ENCODE measurements at regions not wholly inside any gene's neighbourhood (a gene's known extent, or its start where the extent isn't known, plus 50 kb on each side); places are given as distances from the start of the nearest gene placed in this dataset.

- no peak for DNase-seq
Observed at GRCh38 chr15:94535298-94536048, 304.1 kb downstream of the MCTP2 start.

DNA sequence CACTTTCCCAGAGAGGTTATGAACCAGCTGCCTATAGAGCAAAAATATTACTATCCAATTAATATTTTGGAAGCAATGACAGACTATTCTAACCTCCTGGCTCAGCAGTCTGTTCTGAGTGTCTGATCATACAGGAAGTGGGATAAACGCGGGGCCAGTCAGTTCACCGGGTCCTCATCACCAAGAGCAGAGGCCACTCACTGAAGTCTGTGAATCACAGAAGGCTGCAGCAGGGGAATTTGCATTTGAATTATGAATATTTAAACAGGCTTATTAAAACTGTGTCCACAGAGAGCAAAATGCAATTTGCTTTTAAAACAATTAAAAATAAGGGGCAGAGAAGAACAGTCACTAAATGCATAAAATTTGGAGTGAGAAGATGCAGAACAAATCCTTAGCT is 305.2 kb downstream of the MCTP2 start:
- DNase-seq: no peak

DNA sequence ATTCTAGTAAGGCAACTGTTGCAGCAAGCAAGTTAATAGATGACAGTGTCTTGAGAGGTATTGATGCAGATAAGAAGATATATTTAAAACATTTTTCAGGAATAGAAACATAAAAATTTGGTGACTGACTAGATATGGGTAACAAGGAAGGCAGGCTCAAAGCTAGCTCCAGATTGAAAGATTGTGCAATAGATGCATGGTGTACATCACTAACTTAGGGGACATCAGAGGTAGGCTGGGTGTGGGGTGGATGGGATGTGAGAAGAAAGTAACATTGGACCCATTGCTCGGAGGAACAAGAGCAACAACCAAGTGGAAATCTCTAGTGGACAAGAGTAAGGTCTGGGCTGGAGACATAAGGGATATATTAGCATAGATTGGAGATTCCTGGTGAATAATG is 306.9 kb downstream of the MCTP2 start:
- DNase-seq: no peak

GRCh38 chr15:94542391-94542790 is 311.0 kb downstream of the MCTP2 start:
- DNase-seq: no peak

GRCh38 chr15:94546808-94547207 is 315.4 kb downstream of the MCTP2 start:
- DNase-seq: no peak

DNA sequence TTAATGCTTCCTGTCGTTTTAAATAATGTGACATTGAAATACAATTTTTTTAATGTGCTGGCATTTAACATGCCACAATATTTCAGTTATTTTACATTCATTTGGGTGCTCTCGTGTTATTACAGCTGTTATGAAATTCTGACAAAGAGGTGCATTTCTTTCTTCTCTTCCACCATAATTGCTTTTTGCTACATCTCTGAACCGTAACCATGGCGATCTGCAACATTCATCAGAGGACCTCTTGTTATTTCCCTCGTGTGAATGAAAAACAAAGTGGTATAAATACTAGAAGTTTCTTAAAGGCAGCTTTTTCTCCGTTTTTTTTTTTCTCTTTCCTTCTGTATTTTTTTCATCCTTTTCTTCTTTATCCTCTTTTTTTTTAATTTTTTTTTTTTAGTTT is 316.4 kb downstream of the MCTP2 start:
- DNase-seq: no peak

DNA sequence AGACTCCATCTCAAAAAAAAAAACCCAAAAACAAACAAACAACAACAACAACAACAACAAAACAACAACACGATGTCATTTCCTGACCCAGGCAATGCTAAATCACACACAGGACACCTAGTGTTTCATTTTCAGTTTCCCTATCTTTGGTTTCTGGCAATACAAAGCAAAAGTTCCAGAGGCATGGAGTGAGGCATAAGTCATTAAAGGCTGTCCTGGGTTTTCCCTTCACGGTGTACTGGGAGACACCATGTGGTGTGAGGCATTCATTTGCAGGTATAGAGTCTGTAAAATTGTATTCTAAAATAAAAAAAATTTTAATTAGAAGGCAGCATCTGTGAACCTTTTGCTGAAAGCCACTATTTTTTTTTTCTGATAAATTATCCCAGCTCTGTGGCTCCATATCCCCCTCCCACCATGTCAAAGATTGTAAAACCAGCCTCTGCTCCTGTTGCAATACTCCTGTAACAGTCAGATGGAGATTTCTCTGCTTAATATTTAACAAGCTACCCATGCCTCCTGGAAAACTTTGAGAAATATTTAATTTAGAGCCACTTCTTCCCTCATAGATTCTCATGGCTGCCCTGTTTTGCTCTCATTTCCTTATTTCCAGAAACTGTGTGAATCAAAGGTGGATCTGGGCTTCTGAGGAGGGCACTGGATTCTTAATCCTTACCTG is 324.6 kb downstream of the MCTP2 start:
- DNase-seq: no peak

DNA sequence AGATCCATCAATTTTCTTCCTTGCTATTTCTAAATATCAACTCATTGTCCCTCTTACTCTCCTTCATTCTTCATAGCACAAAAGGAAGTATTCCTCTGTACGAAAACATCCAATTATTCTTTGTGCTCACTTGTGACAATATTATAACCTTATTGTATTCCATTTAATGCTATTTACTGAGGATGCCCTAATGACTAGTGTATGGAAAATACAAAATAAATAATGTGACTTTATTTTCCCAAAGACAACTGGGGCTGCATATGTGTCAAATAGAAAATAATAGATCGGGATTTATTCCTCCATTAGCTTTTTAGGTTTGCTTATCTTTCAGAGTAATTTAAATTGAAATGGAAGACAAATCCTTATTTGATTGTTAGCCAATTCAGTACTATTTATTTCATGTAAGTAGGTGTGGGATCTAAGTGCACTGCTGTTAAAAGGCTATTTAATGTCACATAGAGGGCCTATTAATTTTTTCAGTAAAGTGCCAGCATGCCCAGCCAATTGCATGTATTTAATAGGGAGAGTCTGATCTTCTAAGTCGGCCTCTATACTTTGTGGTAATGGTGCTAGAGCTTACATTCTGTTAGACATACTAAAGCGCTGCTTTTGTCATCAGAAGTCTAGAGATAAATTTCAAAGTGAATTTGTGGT is 329.8 kb downstream of the MCTP2 start:
- no peak for DNase-seq

DNA sequence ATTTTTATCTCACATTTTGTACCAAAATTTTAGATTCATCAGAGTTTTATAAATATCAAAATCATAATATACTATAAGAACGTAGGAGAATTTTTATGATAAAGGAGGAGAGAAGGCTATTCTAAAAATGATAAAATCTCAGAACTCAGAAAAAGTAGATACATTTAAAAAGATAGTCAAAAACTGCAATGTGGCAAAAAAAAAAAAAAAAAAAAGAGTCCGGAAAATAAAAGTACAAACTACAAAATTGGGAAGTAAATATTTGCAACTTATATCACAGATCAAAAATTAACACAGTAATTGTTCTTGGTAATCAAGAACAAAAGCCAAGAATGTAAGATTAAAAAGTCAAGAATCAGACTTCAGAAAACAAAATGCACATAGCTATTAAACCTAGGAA is 332.1 kb downstream of the MCTP2 start:
- no peak for DNase-seq

DNA sequence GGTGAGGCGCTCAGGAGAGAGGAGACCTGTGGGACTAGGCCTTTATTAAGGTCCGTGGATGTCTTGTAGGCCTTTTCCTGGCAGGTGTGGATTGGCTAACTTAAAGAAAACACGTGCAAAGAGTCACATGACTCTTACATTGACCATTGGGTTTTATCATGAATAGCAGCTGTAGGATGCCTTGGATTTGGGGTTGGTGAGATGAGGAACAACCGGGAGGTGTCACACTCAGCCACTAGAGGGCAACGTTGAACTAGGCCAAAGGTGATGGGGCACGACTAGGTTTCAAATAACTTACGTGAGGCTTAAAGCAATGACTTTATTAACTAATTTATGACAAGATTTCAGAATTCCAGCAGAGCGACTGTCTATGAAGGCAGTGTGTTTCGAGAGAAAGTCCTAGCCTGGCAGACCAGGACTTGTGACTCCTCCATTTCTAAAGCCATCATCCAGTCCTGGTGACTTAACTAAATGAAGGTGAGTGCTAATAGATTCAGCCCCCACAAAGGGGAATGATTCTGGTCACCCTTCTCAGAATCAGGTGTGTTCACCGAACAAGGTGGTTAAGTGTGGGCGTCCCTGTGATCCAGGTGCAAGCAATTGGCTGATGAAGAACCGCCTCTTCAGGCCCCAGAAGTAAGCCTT is 345.6 kb downstream of the MCTP2 start:
- peak; percentile 60 for DNase-seq

DNA sequence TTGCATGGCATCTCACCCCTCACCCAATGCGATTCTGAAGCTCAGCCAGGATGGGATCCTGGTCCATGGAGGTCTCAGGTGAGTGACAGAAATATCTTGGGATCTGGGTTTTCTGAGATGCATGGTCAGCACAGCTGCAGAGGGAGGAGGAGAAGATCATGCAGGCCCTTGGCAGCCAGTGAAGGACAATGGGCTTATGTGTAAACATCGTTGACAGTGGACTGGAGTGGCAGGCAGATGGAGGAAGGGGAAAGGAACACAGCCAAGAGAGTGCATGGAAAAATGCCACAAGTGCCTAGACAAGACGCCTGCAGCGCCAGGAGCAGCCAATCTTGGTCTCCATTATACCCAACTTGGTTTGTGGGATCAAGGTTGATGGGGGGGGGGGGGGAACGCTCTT is 347.9 kb downstream of the MCTP2 start:
- DNase-seq: no peak

DNA sequence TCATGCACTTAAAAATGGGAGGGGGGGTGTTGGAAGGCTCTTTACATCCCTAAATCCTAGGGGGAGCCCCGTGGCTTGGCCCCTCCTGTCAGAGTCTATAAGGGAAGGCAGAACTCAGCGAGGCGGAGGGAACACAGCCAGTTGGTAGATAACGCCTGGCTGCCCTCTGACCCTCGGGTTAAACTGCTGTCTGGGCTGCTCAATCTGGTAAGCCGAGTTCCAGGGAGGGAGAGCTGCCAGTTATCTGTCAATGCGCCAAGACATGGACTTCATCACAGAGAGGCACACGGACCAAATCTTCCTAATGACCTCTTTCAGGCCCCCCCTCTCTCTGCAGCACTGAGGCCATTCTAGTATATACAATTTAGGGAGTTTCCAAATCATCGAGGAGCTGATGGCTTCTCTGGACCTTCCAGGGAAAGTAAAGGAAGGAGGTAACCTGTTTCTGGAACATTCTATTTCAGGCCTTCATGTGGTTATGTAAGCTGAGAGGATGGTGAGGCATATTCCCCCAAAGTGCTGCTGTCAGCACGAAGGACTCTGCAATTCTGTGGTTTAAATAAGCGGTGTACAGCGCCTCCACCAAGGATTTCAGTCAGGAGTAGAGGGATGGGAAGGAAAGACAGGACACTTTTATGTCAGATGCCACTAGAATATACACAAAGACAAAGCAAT is 349.0 kb downstream of the MCTP2 start:
- no peak for DNase-seq

DNA sequence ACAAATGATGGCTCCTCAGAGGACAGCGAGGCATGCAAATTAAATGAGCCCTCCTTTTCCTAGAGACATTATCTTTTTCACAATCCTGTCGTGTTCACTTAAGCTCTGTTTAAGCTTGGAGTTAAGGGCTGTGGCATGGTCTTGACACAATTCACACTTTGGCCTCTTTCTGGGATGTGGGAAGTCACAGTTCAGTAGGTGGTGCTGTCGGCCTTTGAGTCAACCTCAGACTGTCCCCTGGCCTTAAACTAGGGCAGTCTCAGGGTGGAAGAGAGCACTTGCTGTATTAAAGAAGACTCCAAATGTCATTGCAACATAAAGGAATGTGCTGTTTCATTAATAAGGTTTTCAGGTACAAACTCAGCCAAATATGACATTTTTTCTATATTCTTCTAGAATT is 351.0 kb downstream of the MCTP2 start:
- DNase-seq: no peak

GRCh38 chr15:94584833-94585244 is 353.5 kb downstream of the MCTP2 start:
- DNase-seq: peak; percentile 71

- DNase-seq: no peak
Observed at GRCh38 chr15:94586099-94586498, 354.7 kb downstream of the MCTP2 start.

DNA sequence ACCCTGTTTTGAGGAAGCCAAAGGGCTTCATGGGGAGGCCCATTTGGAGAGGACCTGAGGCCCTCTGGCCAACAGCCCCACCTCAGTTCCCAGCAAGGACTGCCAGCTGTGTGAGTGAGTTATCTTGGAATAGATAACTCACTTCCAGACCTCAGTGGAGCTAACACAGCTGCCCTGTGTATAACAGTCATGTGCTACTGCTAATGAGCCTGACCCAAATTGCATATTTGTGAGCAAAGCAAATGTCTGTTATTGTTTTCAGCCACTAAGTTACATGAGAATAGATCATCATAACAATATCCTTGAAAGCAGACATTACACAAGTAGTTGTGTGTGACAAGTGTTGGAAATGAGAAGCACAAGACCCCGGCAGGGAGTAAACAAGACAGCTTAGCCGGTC is 355.8 kb downstream of the MCTP2 start:
- no peak for DNase-seq

GRCh38 chr15:94588993-94589392 is 357.6 kb downstream of the MCTP2 start:
- no peak for DNase-seq

- DNase-seq: no peak
Observed at GRCh38 chr15:94592495-94592894, 361.1 kb downstream of the MCTP2 start.

DNA sequence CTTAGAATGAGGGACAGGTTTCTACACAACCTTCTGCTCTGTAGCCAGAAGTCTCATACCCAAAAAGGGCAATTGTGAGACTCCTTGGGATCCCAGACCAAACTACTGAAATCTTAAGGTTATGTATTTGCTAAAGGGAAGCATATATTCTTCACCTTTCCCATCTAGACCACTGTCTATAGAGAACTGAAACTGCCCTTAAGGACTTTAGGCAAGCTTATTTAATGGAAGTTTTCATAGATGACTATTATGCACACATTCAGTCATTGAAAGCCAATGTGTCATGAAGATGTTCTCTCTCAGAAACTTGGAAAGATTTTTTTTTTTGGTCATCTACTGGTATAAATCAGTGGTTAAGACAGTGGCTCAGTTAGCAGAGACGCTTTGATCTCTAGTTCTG is 365.3 kb downstream of the MCTP2 start:
- no peak for DNase-seq

- no peak for DNase-seq
Observed at GRCh38 chr15:94600505-94600904, 369.1 kb downstream of the MCTP2 start.

DNA sequence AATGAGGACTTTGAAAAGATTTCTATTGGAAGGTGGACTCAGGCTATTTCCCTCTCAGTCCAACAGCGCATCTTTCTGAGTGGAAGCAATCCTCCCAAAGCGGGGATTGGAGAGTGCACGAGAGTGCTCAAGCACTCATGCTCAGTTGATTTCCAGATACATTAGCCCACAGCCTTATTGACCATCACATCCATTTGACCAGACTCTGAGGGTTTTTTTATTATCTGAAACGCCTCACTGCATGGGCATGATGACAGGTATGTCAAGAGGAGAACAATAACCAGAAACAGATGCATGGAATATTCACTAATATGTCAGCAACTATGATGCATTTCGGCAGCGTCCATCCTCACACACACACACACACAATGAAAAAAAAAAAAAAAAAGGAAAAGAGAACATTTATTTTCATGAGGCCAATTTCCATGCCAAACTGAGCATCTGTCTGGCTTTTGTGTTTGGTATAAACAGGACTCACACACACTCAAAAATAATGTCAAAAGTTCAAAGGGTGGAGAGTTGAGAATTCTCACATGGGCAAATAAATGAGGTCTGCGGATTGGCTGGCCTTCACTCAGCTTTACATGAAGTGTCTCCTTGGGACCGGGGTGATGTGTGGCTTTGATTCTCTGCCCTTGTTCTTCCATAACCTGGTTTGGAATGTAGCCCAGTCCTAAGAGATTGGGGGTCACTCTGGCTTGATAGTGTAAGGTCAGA is 371.6 kb downstream of the MCTP2 start:
- no peak for DNase-seq

DNA sequence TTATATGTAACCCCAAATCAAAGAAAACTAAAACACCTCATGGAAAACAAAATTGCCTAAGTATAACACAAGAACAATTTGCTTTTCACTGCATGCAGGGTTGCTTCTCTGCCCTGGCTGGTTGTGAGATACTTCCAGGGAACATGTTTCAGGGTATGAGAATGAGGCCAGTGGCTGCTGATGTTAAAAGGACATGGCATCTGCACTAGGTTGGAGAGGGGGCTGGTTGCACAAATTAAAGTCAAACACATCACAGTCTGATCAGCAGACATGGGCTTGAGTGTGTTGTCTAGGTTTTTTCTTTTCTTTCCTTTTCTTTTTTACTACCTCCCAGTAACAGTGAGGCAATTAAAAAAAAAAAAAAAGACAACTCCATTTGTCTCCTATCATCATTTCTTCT is 374.9 kb downstream of the MCTP2 start:
- DNase-seq: no peak
